Neutrophil (primary cell): ENCODE measurements at regions not wholly inside any gene's neighbourhood (a gene's known extent, or its start where the extent isn't known, plus 50 kb on each side); places are given as distances from the start of the nearest gene placed in this dataset.

Source experiments
- H3K27ac ChIP-seq: fragments of 200-600 bp; sonication (generic); 2 replicates; pipeline ENCODE4 v1.5.1; 2016; ENCODE audit warnings: mild to moderate bottlenecking, moderate library complexity
- H3K27me3 ChIP-seq: fragments of 200-600 bp; sonication (generic); 2 replicates; pipeline ENCODE4 v1.6.0; 2016; ENCODE audit warnings: mild to moderate bottlenecking
- H3K36me3 ChIP-seq: fragments of 200-600 bp; sonication (generic); 2 replicates; pipeline ENCODE4 v1.5.1; 2017
- H3K4me1 ChIP-seq, 2 experiments: fragments of 200-600 bp in 1 of 2; sonication (generic) in 1 of 2; 1 replicate in 1 of 2; 2 replicates in 1 of 2; pipeline versions ENCODE4 v1.5.1 to v1.6.1; 2013 to 2016; ENCODE audit warnings: low read depth in 1 of 2, low read length in 1 of 2, mild to moderate bottlenecking in 1 of 2, moderate library complexity in 1 of 2; ENCODE audit not compliant: control insufficient read depth in 1 of 2, insufficient read depth in 1 of 2
- H3K4me3 ChIP-seq, 2 experiments: fragments of 200-600 bp in 1 of 2; sonication (generic) in 1 of 2; 1 replicate in 1 of 2; 2 replicates in 1 of 2; pipeline ENCODE4 v1.5.1; 2013 to 2016; ENCODE audit warnings: low read depth in 1 of 2, low read length in 1 of 2, mild to moderate bottlenecking in 1 of 2, moderate library complexity in 1 of 2
- H3K9me3 ChIP-seq: fragments of 200-600 bp; sonication (generic); 2 replicates; pipeline ENCODE4 v1.5.1; 2016
- CTCF ChIP-seq: fragments of 200-600 bp; sonication (generic); IDR thresholded peaks from 2 replicates; pipeline ENCODE4 v1.5.1; 2016; ENCODE audit warnings: antibody characterized with exemption

DNA sequence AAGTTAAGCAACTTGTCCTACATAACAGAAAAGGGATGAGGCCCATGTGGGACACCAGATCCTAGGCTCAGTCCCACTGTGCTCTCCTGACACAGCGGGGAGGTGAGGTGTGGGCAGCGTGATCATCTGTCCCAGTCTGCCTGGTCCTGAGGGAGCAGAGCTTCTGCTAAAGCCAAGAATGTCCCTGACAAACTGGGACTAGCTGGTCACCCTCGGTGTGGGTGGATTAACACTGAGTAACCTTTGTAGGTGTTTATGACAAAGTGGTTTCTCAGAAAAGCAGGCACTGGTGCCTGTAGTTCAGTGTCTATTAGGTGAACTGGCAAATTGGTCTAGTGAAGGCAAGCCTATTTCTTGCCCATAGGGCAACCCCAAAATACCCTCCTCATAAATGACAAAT is 127.8 kb upstream of the HABP2 start:
- H3K4me1 ChIP-seq = no peaks in the 10 kb centered on the region
- no peak overlapping the region for H3K4me3 ChIP-seq
- H3K27me3 ChIP-seq = no peaks in the 10 kb centered on the region
- TF ChIP-seq CTCF = no peak
- no peaks in the 10 kb centered on the region for H3K9me3 ChIP-seq
- no peaks in the 10 kb centered on the region for H3K36me3 ChIP-seq
- H3K27ac ChIP-seq = no peak overlapping the region

DNA sequence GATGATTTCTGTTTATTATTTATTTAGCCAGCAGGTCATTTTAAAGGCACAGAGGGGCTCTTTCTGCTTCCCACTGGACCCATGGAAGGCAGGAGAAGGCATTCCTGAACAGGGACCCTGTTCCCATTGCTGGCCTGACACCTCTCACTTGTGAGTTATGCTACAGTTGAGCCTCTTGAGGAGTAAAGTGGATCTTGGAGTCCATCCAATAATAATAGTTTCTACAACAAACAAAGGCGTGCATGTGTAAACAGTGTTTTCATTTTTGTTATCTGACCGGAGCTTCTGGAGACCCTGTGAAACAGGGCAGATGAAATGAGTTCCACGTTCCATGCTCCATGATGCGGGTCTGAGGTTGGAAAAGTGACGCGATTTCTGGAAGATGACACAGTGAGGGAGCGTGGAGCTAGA is 127.3 kb upstream of the HABP2 start:
- H3K36me3 ChIP-seq = no peaks in the 10 kb centered on the region
- no peaks in the 10 kb centered on the region for H3K4me1 ChIP-seq
- TF ChIP-seq CTCF = no peak
- no peak overlapping the region for H3K27ac ChIP-seq
- H3K4me3 ChIP-seq = no peak overlapping the region
- H3K27me3 ChIP-seq = no peaks in the 10 kb centered on the region
- no peaks in the 10 kb centered on the region for H3K9me3 ChIP-seq

DNA sequence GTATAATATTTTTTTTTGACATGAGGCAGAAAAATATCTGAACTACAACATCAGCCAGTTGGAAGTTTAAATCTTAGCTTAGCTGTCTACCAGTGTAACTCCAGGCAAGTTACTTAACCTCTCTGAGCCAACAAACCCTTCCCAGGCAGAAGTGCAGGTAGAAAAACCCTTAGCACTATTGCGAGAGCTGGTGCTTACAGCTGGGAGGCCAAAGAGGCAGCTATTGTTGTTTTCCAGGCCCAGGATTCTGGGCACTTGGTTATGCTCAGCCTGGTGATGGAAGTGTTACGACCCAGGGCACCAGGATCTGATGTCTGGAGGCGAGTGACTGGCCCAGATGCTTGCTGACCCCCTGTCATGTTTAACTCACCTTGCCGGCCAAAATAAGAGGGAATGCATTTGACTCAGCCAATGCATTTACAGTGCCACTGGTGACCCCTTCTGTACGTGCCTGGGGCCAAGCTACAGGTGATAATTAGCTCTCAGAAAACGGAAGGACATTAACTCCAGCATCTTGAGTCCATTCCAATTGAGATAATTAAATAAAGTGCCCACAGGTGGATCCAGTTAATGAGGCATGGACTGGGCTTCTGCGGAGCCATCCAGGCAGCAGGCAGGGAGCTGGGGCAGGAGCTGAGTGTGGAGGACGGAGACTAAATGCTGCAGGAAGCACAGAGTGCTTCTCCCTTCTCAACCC is 126.5 kb upstream of the HABP2 start:
- TF ChIP-seq CTCF = no peak
- Histone ChIP-seq H3K9me3 (no peaks in the 10 kb centered on the region), H3K36me3 (no peaks in the 10 kb centered on the region), H3K4me3 (no peak overlapping the region), H3K27ac (no peak overlapping the region), H3K27me3 (no peaks in the 10 kb centered on the region), H3K4me1 (no peaks in the 10 kb centered on the region)

- no peaks in the 10 kb centered on the region for H3K27me3 ChIP-seq
- H3K4me1 ChIP-seq = no peaks in the 10 kb centered on the region
- H3K36me3 ChIP-seq = no peaks in the 10 kb centered on the region
- no peak overlapping the region for H3K27ac ChIP-seq
- no peak for TF ChIP-seq CTCF
- H3K4me3 ChIP-seq = no peak overlapping the region
- H3K9me3 ChIP-seq = no peaks in the 10 kb centered on the region
Observed at GRCh38 chr10:113427236-113427735, 125.6 kb upstream of the HABP2 start.

- no peaks in the 10 kb centered on the region for H3K36me3 ChIP-seq
- H3K4me3 ChIP-seq = no peak overlapping the region
- H3K4me1 ChIP-seq = no peaks in the 10 kb centered on the region
- no peak overlapping the region for H3K27ac ChIP-seq
- H3K9me3 ChIP-seq = no peaks in the 10 kb centered on the region
- no peaks in the 10 kb centered on the region for H3K27me3 ChIP-seq
- TF ChIP-seq CTCF = no peak
Observed at GRCh38 chr10:113427811-113428558, 124.9 kb upstream of the HABP2 start.
